Kidney epithelial cell (primary cell): ENCODE measurements at regions not wholly inside any gene's neighbourhood (a gene's known extent, or its start where the extent isn't known, plus 50 kb on each side); places are given as distances from the start of the nearest gene placed in this dataset.

Experiments
- DNase-seq: peaks from one replicate; pipeline ENCODE4 v3.0.0-alpha.2; 2010; ENCODE audit warnings: low read depth
- H3K27me3 ChIP-seq: 2 replicates; pipeline ENCODE4 v1.6.0; 2011; ENCODE audit warnings: low read length; ENCODE audit not compliant: control insufficient read depth, insufficient read depth
- H3K36me3 ChIP-seq: 2 replicates; pipeline ENCODE4 v1.5.1; 2011; ENCODE audit warnings: low read length; ENCODE audit not compliant: control insufficient read depth, insufficient read depth
- H3K4me3 ChIP-seq: 2 replicates; pipeline ENCODE4 v1.5.1; 2011; ENCODE audit warnings: low read depth, mild to moderate bottlenecking, control low read depth, low read length
- TF ChIP-seq, protein P1 (sequence below): IDR thresholded peaks from 2 replicates; pipeline ENCODE4 v1.5.1; 2011; ENCODE audit warnings: mild to moderate bottlenecking, moderate library complexity, low read length, control low read depth, inconsistent platforms; ENCODE audit not compliant: insufficient read depth, poor library complexity, severe bottlenecking

DNA sequence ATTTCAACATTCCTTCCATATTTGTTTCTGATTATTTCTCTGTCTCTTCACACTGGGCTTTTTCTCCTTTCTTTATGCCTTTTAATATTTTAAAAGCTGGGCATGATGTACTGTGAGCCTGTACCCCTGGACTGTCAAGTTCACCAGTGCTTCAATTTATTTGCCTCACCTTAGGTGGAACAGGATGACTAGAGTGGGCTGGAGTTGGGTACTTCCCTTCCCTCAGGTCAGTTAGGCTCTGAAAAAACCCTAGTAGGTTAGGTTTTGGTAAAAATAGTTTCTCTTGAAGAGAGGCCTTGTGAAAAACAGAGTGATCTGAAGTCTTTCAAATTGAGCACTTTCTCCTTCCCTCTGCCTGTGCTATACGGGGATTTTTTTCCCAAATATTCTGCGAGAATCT lies 163.0 kb upstream of the LYPLAL1 start:
- Histone ChIP-seq H3K4me3 (no peak overlapping the region), H3K36me3 (no peaks in the 10 kb centered on the region), H3K27me3 (no peaks in the 10 kb centered on the region)
- no peak for DNase-seq
- TF ChIP-seq, protein P1, sequence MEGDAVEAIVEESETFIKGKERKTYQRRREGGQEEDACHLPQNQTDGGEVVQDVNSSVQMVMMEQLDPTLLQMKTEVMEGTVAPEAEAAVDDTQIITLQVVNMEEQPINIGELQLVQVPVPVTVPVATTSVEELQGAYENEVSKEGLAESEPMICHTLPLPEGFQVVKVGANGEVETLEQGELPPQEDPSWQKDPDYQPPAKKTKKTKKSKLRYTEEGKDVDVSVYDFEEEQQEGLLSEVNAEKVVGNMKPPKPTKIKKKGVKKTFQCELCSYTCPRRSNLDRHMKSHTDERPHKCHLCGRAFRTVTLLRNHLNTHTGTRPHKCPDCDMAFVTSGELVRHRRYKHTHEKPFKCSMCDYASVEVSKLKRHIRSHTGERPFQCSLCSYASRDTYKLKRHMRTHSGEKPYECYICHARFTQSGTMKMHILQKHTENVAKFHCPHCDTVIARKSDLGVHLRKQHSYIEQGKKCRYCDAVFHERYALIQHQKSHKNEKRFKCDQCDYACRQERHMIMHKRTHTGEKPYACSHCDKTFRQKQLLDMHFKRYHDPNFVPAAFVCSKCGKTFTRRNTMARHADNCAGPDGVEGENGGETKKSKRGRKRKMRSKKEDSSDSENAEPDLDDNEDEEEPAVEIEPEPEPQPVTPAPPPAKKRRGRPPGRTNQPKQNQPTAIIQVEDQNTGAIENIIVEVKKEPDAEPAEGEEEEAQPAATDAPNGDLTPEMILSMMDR, result no peak

DNA sequence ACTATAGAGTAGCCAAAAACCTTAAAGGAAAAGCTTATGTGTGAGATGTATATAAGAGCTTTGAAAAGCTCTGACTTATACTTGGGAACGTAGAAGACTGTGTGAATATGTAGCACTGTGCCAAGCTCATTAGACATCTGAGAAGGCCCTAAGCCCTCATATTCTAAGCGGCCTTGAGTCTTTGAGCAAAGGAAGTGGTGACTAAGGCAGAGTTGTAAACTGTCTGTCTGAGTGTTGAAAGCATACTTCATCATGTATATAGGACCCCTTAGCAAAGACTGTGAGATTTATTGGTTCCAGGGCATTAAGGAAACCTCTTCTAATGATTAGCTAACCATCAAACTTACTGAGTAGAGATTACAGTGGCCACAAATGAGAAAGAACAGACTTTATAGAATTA lies 153.3 kb upstream of the LYPLAL1 start:
- TF ChIP-seq, protein P1, result no peak
- DNase-seq, result no peak

DNA sequence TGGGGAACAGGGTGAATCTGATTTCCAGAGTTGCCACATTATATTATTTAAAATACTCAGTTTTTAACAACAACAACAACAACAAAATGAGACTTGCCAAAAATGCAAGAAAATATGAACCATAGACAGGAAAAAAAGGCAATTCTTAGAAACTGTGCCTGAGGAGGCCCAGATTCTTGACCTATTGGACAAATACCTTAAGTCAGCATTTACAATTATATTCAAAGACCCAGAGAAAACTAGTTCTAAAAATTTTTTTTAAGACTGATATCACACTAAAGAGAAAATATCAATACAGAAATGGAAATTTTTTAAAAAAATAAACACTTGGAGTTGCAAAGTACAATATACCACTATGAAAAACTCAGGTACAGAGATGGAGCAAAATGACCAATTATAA lies 152.8 kb upstream of the LYPLAL1 start:
- Histone ChIP-seq H3K36me3 (no peaks in the 10 kb centered on the region), H3K4me3 (no peak overlapping the region), H3K27me3 (no peaks in the 10 kb centered on the region)
- TF ChIP-seq, protein P1, result no peak
- no peak for DNase-seq

More for the DNA sequence above, 153.3 kb upstream of the LYPLAL1 start:
- Histone ChIP-seq H3K27me3 (no peaks in the 10 kb centered on the region), H3K4me3 (no peak overlapping the region), H3K36me3 (no peaks in the 10 kb centered on the region)

DNA sequence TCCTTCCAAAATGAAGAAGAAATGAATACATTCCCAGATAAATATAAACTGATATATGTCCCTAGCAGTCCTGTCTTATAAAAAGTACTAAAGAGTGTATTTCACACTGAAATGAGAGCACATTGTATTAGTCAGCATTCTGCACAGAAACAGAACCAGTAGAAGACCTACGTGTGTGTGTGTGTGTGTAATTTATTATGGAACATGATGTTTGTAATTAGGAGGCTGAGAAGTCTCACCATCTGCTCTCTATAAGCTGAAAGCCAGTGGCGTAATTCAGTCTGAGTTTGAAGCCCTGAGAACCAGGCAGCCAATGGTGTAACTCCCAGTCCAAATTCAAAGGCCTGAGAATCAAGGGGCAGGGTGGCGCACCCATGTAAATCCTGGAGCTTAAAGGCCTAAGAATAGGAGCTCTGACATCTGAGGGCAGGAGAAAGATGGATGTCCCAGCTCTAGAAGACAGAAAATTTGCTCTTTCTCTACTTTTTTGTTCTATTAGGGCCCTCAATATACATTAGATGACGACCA lies 146.5 kb upstream of the LYPLAL1 start:
- TF ChIP-seq, protein P1, result no peak
- Histone ChIP-seq H3K27me3 (no peaks in the 10 kb centered on the region), H3K36me3 (no peaks in the 10 kb centered on the region), H3K4me3 (no peak overlapping the region)
- DNase-seq, result no peak

DNA sequence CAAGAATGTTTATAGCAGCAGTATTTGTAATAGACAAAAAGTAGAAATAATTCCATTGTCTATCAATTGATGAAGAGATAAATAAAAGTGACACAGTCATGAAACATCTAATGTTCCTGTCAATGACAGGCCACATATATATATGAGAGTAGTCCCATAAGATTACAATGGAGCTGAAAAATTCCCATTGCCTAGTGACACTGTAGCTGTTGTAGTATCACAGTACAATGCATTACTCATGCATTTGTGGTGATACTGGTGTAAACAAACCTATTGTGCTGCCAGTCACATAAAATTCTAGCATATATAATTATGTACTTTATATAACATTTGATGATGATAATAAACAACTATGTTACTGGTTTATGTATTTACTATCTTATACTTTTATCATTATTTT lies 141.9 kb upstream of the LYPLAL1 start:
- Histone ChIP-seq H3K4me3 (no peak overlapping the region), H3K27me3 (no peaks in the 10 kb centered on the region), H3K36me3 (no peaks in the 10 kb centered on the region)
- DNase-seq, result no peak
- TF ChIP-seq, protein P1, result no peak

DNA sequence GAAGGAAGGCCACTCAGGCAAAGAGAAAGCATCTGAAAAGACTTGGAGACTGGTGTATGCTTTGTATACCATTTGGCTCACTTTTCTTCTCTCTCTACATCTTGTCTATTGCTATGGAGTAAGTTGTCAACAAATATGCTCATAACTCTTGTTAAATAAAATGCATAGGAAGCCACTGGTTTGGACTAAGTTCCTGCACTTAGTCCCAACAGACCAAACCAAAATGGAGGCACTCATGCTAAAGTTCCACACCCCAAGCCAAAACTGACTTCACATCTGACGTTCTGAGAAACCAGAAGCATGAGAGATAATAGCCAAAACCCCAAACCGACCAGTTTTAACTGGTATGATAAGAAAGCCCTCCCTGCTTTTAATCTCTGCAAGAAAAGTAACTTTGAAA lies 135.3 kb upstream of the LYPLAL1 start:
- H3K36me3 ChIP-seq, result no peaks in the 10 kb centered on the region
- TF ChIP-seq, protein P1, result no peak
- no peak overlapping the region for H3K4me3 ChIP-seq
- DNase-seq, result no peak
- H3K27me3 ChIP-seq, result no peaks in the 10 kb centered on the region
